B cell (primary cell): ENCODE measurements at regions not wholly inside any gene's neighbourhood (a gene's known extent, or its start where the extent isn't known, plus 50 kb on each side); places are given as distances from the start of the nearest gene placed in this dataset.

Source experiments
- CTCF ChIP-seq: fragments of 200-600 bp; IDR thresholded peaks from one replicate; pipeline ENCODE4 v1.8.0; 2022; ENCODE audit warnings: antibody characterized with exemption, mild to moderate bottlenecking
- EZH2 ChIP-seq: IDR thresholded peaks from 2 replicates; pipeline ENCODE4 v1.6.1; 2012; ENCODE audit warnings: borderline replicate concordance, low read depth, mild to moderate bottlenecking, moderate library complexity, low read length; ENCODE audit not compliant: insufficient read depth, poor library complexity, severe bottlenecking

- TF ChIP-seq EZH2 (no peak), CTCF (no peak)
Observed at GRCh38 chr18:66874812-66875474, 271.1 kb upstream of the CDH19 start.
